ENCODE measurements at regions not wholly inside any gene's neighbourhood (a gene's known extent, or its start where the extent isn't known, plus 50 kb on each side); places are given as distances from the start of the nearest gene placed in this dataset.

DNA sequence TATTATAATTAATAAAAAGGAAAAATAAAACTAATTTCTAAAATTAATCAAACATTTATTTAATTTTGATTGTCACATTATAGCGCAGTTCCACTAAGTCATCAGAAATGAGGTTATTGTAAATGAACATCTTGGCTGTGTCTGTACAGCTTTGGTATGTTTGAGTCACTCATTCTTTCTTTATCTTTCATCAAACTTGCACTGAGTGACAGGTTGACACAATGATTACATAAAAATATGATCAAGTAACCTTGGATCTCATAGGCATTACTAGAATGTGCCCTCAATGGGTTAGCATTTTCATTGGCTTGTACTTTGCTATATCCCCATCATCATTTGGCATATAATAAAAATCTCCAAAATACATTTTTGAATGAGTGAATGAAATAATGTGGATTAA, 1353.2 kb upstream of the ADGRL2 start:
- Mint-ChIP-seq H3K36me3 (ENCODE audit: insufficient read depth in 2 of 2) (no peaks in the 10 kb centered on the region), H3K4me3 (no peak overlapping the region), H3K4me1 (ENCODE audit: low read depth) (no peaks in the 10 kb centered on the region)

GRCh38 chr1:80445033-80445432, 1355.7 kb upstream of the ADGRL2 start:
- DNase-seq (no peak), ATAC-seq (replicated peaks in 1 of 2) (no peak)
- Mint-ChIP-seq H3K4me1 (ENCODE audit: low read depth) (no peaks in the 10 kb centered on the region), H3K27me3 (ENCODE audit: low read depth) (no peaks in the 10 kb centered on the region), H3K27ac (no peak overlapping the region), H3K36me3 (ENCODE audit: insufficient read depth in 2 of 2) (no peaks in the 10 kb centered on the region), H3K9me3 (peaks cover 1 to 2% of the 10 kb centered on the region in 2 donors), H3K4me3 (no peak overlapping the region)

More for the DNA sequence above, 1353.2 kb upstream of the ADGRL2 start:
- no peak for ATAC-seq (replicated peaks in 1 of 2)
- Mint-ChIP-seq H3K9me3 (peaks cover 4 to 6% of the 10 kb centered on the region in 2 donors), H3K27ac (no peak overlapping the region), H3K27me3 (ENCODE audit: low read depth) (no peaks in the 10 kb centered on the region)
- DNase-seq = no peak

GRCh38 chr1:80444171-80444570, 1356.6 kb upstream of the ADGRL2 start:
- Mint-ChIP-seq H3K4me1 (ENCODE audit: low read depth) (no peaks in the 10 kb centered on the region), H3K27ac (no peak overlapping the region), H3K36me3 (ENCODE audit: insufficient read depth in 2 of 2) (no peaks in the 10 kb centered on the region), H3K4me3 (no peak overlapping the region), H3K27me3 (ENCODE audit: low read depth) (no peaks in the 10 kb centered on the region), H3K9me3 (peaks cover 1 to 2% of the 10 kb centered on the region in 2 donors)
- no peak for ATAC-seq (replicated peaks in 1 of 2)
- no peak for DNase-seq

GRCh38 chr1:80441664-80442063, 1359.1 kb upstream of the ADGRL2 start:
- H3K9me3 Mint-ChIP-seq = peaks cover 2 to 5% of the 10 kb centered on the region in 2 donors
- ATAC-seq (replicated peaks in 1 of 2) = no peak
- H3K4me1 Mint-ChIP-seq (ENCODE audit: low read depth) = no peaks in the 10 kb centered on the region
- no peaks in the 10 kb centered on the region for H3K36me3 Mint-ChIP-seq (ENCODE audit: insufficient read depth in 2 of 2)
- H3K27ac Mint-ChIP-seq = no peak overlapping the region
- no peaks in the 10 kb centered on the region for H3K27me3 Mint-ChIP-seq (ENCODE audit: low read depth)
- no peak overlapping the region for H3K4me3 Mint-ChIP-seq
- no peak for DNase-seq

DNA sequence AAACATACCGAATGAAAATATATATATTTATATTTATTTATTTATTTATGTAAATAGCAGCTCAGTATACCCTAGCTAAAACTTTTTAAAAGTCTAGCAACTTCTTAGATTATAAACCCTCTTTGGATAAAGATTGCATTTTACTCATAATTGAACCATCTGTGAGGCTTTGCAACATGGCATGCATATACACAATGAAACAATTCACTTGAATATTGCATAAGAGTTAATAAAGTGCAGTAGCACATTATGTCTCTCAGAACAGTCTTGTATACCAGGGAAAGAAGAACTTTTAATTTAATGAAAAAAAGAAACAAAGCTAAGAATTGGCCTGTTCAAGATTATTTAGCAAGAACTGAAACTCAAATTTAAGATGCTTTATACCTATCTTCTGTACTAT, 1363.9 kb upstream of the ADGRL2 start:
- Mint-ChIP-seq H3K4me1 (ENCODE audit: low read depth) (no peaks in the 10 kb centered on the region), H3K4me3 (no peak overlapping the region), H3K27me3 (ENCODE audit: low read depth) (no peaks in the 10 kb centered on the region), H3K27ac (no peak overlapping the region), H3K36me3 (ENCODE audit: insufficient read depth in 2 of 2) (no peaks in the 10 kb centered on the region), H3K9me3 (peaks cover 7 to 8% of the 10 kb centered on the region in 2 donors)
- ATAC-seq (replicated peaks in 1 of 2) = no peak
- DNase-seq = no peak

DNA sequence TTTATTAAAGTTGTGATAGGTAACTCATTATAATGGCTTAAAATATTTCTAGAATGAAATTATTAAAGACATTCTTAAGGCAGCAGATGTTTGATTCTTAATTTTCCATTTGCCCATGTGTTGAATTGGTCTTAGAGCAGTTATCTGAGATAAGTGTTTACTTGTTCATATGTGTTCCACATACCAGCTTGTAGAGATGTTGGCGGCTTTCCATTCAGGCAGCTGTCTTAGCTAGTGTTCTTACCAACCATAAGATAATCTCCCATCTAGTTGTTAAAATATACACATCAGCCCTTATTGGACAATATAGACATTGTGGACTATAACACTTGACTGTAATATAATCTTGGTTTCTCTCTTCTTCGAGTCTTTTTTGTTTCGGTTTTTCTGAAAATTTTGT, 1372.9 kb upstream of the ADGRL2 start:
- no peak for ATAC-seq (replicated peaks in 1 of 2)
- Mint-ChIP-seq H3K4me1 (ENCODE audit: low read depth) (no peaks in the 10 kb centered on the region), H3K36me3 (ENCODE audit: insufficient read depth in 2 of 2) (no peaks in the 10 kb centered on the region), H3K9me3 (peaks cover 6 to 8% of the 10 kb centered on the region in 2 donors), H3K27ac (no peak overlapping the region), H3K4me3 (no peak overlapping the region), H3K27me3 (ENCODE audit: low read depth) (no peaks in the 10 kb centered on the region)
- no peak for DNase-seq

DNA sequence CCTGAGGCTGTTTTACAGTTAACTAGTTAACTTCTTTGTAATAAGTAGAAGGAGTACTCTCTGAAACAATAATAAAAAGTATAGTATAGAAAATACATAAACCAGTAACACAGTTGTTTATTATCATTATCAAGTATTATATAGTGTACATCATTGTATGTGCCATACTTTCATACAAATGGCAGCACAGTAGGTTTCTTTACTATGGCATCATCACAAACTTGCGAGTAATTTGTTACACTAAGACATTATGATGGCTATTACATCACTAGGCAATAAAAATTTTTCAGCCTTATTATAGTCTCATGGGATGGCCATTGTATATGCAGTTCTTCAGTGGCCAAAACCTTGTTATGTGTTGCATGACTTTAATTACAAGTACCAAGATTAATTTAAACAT, 1376.5 kb upstream of the ADGRL2 start:
- H3K36me3 Mint-ChIP-seq (ENCODE audit: insufficient read depth in 2 of 2) = no peaks in the 10 kb centered on the region
- H3K27ac Mint-ChIP-seq = no peak overlapping the region
- H3K27me3 Mint-ChIP-seq (ENCODE audit: low read depth) = no peaks in the 10 kb centered on the region
- H3K4me3 Mint-ChIP-seq = no peak overlapping the region
- ATAC-seq (replicated peaks in 1 of 2) (no peak), DNase-seq (no peak)
- H3K4me1 Mint-ChIP-seq (ENCODE audit: low read depth) = no peaks in the 10 kb centered on the region
- peaks cover 1 to 2% of the 10 kb centered on the region in 2 donors for H3K9me3 Mint-ChIP-seq

DNA sequence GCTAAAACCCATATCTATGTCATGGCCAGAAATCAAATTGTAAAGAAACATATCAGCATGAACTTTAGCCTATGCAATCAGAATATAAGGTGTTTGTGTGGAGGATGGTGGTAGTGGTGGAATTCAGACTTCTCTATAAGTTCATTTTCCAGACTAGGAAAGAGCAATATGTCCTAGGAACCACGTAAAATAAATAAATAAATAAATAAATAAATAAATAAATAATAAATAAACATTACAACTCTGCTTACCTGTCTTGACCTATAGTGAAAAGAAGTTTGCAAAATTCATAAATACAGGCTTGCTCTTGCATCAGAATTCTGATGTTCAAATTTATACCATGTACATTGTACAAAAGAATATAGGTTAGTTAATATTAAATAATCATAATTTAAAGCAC, 1382.6 kb upstream of the ADGRL2 start:
- H3K27ac Mint-ChIP-seq = no peak overlapping the region
- no peak overlapping the region for H3K4me3 Mint-ChIP-seq
- H3K27me3 Mint-ChIP-seq (ENCODE audit: low read depth) = no peaks in the 10 kb centered on the region
- no peak for DNase-seq
- no peaks in the 10 kb centered on the region for H3K4me1 Mint-ChIP-seq (ENCODE audit: low read depth)
- ATAC-seq (replicated peaks in 1 of 2) = no peak
- no peaks in the 10 kb centered on the region for H3K36me3 Mint-ChIP-seq (ENCODE audit: insufficient read depth in 2 of 2)
- peaks cover 4 to 5% of the 10 kb centered on the region in 2 donors for H3K9me3 Mint-ChIP-seq

GRCh38 chr1:80417671-80418070, 1383.1 kb upstream of the ADGRL2 start:
- H3K4me1 Mint-ChIP-seq (ENCODE audit: low read depth) = no peaks in the 10 kb centered on the region
- no peak overlapping the region for H3K4me3 Mint-ChIP-seq
- no peak for ATAC-seq (replicated peaks in 1 of 2)
- H3K9me3 Mint-ChIP-seq = peaks cover 4 to 5% of the 10 kb centered on the region in 2 donors
- no peaks in the 10 kb centered on the region for H3K36me3 Mint-ChIP-seq (ENCODE audit: insufficient read depth in 2 of 2)
- H3K27ac Mint-ChIP-seq = no peak overlapping the region
- no peaks in the 10 kb centered on the region for H3K27me3 Mint-ChIP-seq (ENCODE audit: low read depth)
- DNase-seq = no peak

DNA sequence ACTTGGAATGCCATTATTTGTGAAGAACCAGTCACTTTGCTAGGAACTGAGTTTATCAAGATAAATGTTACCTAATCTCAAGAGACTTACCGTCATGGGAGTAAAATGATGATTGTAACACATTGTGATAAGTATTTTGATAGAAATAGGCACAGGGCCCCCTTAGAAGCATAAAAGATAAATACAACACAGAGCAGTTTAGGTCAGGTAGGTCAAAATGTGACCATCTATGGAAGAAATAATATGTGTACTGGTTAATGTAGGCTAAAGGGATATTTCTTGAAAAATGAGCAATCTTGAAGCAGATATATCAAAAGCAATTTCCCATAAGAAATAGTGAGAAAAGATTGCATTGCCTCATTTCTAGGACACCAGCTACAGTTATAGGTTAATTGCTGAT, 1386.8 kb upstream of the ADGRL2 start:
- ATAC-seq (replicated peaks in 1 of 2) = no peak
- Mint-ChIP-seq H3K4me1 (ENCODE audit: low read depth) (no peaks in the 10 kb centered on the region), H3K27ac (no peak overlapping the region), H3K36me3 (ENCODE audit: insufficient read depth in 2 of 2) (no peaks in the 10 kb centered on the region), H3K9me3 (peaks cover 4 to 5% of the 10 kb centered on the region in 2 donors), H3K4me3 (no peak overlapping the region), H3K27me3 (ENCODE audit: low read depth) (no peaks in the 10 kb centered on the region)
- DNase-seq = no peak

- Mint-ChIP-seq H3K27ac (no peak overlapping the region), H3K9me3 (peaks cover 2 to 3% of the 10 kb centered on the region in 2 donors), H3K36me3 (ENCODE audit: insufficient read depth in 2 of 2) (no peaks in the 10 kb centered on the region), H3K27me3 (ENCODE audit: low read depth) (no peaks in the 10 kb centered on the region), H3K4me1 (ENCODE audit: low read depth) (no peaks in the 10 kb centered on the region), H3K4me3 (no peak overlapping the region)
- no peak for DNase-seq
- no peak for ATAC-seq (replicated peaks in 1 of 2)
Measured at GRCh38 chr1:80410233-80410632, 1390.5 kb upstream of the ADGRL2 start.

- peaks cover 0 to 7% of the 10 kb centered on the region in 2 donors for H3K36me3 Mint-ChIP-seq (ENCODE audit: insufficient read depth in 2 of 2)
- ATAC-seq (replicated peaks in 1 of 2) (no peak), DNase-seq (no peak)
- no peak overlapping the region for H3K4me3 Mint-ChIP-seq
- H3K27ac Mint-ChIP-seq = no peak overlapping the region
- H3K4me1 Mint-ChIP-seq (ENCODE audit: low read depth) = no peaks in the 10 kb centered on the region
- peaks cover 6% of the 10 kb centered on the region in 2 donors for H3K9me3 Mint-ChIP-seq
- H3K27me3 Mint-ChIP-seq (ENCODE audit: low read depth) = no peaks in the 10 kb centered on the region
Measured at GRCh38 chr1:80403471-80403893, 1397.0 kb upstream of the ADGRL4 start.

DNA sequence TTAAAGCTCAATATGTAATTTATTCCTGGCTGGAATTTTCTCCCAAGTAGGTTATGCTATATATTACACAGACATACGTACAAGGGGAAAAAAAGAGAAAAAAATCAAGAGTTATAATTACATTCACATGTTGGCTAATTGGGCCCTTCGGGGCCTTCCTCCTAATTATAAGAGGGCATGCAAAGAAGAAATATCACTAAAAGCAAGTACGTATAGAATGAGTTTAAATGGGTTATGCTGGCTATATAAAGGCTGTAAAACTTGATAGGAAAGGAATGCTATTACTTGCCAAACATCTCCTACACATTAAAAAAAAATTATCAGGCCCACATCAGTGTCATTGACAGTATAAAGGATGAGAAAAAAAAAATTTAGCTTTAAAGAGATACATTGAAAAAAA, 1396.1 kb upstream of the ADGRL4 start:
- H3K9me3 Mint-ChIP-seq = peaks cover 6 to 8% of the 10 kb centered on the region in 2 donors
- no peak for ATAC-seq (replicated peaks in 1 of 2)
- no peak for DNase-seq
- H3K36me3 Mint-ChIP-seq (ENCODE audit: insufficient read depth in 2 of 2) = peaks cover 0 to 7% of the 10 kb centered on the region in 2 donors
- H3K4me1 Mint-ChIP-seq (ENCODE audit: low read depth) = no peaks in the 10 kb centered on the region
- H3K27me3 Mint-ChIP-seq (ENCODE audit: low read depth) = no peaks in the 10 kb centered on the region
- H3K4me3 Mint-ChIP-seq = no peak overlapping the region
- H3K27ac Mint-ChIP-seq = no peak overlapping the region

DNA sequence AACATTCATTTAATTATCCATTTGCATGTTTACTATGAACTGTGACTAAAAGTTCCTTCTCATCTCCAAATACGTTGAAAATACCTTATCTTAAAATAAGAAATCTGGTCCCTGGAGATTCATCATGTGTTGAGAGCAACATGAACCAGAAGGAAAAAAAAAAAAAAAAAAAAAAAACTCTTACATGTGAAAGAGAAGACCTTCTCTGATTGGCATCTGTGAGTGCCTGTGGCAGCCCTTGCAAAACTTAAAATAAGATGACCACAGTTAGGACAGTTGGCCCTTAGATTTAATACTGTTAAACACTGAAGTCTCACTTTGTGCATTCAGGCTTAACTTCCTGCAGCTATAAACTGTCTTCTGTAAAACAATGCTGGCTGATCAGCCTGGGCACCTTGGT, 1395.2 kb upstream of the ADGRL4 start:
- no peaks in the 10 kb centered on the region for H3K4me1 Mint-ChIP-seq (ENCODE audit: low read depth)
- peaks cover 0 to 7% of the 10 kb centered on the region in 2 donors for H3K36me3 Mint-ChIP-seq (ENCODE audit: insufficient read depth in 2 of 2)
- no peak overlapping the region for H3K4me3 Mint-ChIP-seq
- peaks cover 6 to 9% of the 10 kb centered on the region in 2 donors for H3K9me3 Mint-ChIP-seq
- ATAC-seq (replicated peaks in 1 of 2) (no peak), DNase-seq (no peak)
- H3K27ac Mint-ChIP-seq = no peak overlapping the region
- no peaks in the 10 kb centered on the region for H3K27me3 Mint-ChIP-seq (ENCODE audit: low read depth)

Data from activated T-cell treated with anti-CD3 and anti-CD28 coated beads, Interleukin-2, amount 50 U/mL, for 72 hours (primary cell).